ENCODE measurements at regions not wholly inside any gene's neighbourhood (a gene's known extent, or its start where the extent isn't known, plus 50 kb on each side); places are given as distances from the start of the nearest gene placed in this dataset.

GRCh38 chr5:103889500-103890209 is 327.1 kb upstream of the NUDT12 start:
- TF ChIP-seq CTCF (IDR thresholded peaks at IDR 0.05; ENCODE audit: poor library complexity) = no peak
- TF ChIP-seq EZH2 (IDR thresholded peaks at IDR 0.05; ENCODE audit: borderline replicate concordance) = no peak
- no peak for TF ChIP-seq EZH2phosphoT487 (IDR thresholded peaks at IDR 0.05; ENCODE audit: low read depth, severe bottlenecking, unreplicated experiment)
